BJ (cell line): ENCODE measurements at regions not wholly inside any gene's neighbourhood (a gene's known extent, or its start where the extent isn't known, plus 50 kb on each side); places are given as distances from the start of the nearest gene placed in this dataset.

Source experiments
- CTCF ChIA-PET: fragments of 350-600 bp; formaldehyde crosslinking; extraction: SDS; loops from one replicate; lab custom pipeline; 2021; ENCODE audit warnings: antibody characterized with exemption, inconsistent platforms; lab: Yijun Ruan, JAX
- POLR2A ChIA-PET: fragments of 300-600 bp; sonication (Branson Sonifier 250); formaldehyde crosslinking; extraction: SDS; loops from one replicate; lab custom pipeline; 2021; ENCODE audit warnings: antibody characterized with exemption; lab: Charles Lee
- DNase-seq: peaks from one replicate; pipeline ENCODE4 v3.0.0-alpha.2; 2011; ENCODE audit warnings: low read depth
- H3K27me3 ChIP-seq: 2 replicates; pipeline ENCODE4 v1.6.0; 2011; ENCODE audit warnings: low read length; ENCODE audit not compliant: control insufficient read depth, insufficient read depth
- H3K36me3 ChIP-seq: 2 replicates; pipeline ENCODE4 v1.5.1; 2011; ENCODE audit warnings: low read length; ENCODE audit not compliant: control insufficient read depth, insufficient read depth
- H3K4me3 ChIP-seq: 2 replicates; pipeline ENCODE4 v1.5.1; 2011; ENCODE audit warnings: low read depth, mild to moderate bottlenecking, control low read depth, low read length
- CTCF ChIP-seq: IDR thresholded peaks from 2 replicates; pipeline ENCODE4 v1.5.1; 2011; ENCODE audit warnings: low read depth, mild to moderate bottlenecking, control low read depth, inconsistent platforms, low read length, moderate library complexity; ENCODE audit not compliant: insufficient read depth

- Histone ChIP-seq H3K4me3 (no peak overlapping the region), H3K36me3 (no peaks in the 10 kb centered on the region), H3K27me3 (no peaks in the 10 kb centered on the region)
- CTCF ChIA-PET = no interaction called here
- TF ChIP-seq CTCF = no peak
- DNase-seq = no peak
- POLR2A ChIA-PET = no interaction called here
These were observed 111.5 kb upstream of the SYT1 start for GRCh38 chr12:78753058-78753457.

GRCh38 chr12:78756936-78757335 lies 107.6 kb upstream of the SYT1 start:
- no peak overlapping the region for H3K4me3 ChIP-seq
- CTCF ChIA-PET = no interaction called here
- no peaks in the 10 kb centered on the region for H3K36me3 ChIP-seq
- no peak for DNase-seq
- no peak for TF ChIP-seq CTCF
- H3K27me3 ChIP-seq = no peaks in the 10 kb centered on the region
- POLR2A ChIA-PET = no interaction called here

GRCh38 chr12:78759367-78759766 lies 105.2 kb upstream of the SYT1 start:
- CTCF ChIA-PET = interaction anchor here (1.1 kb wide), 1 partner anchor 12 kb away, joined by 3 read pairs; no protein-coding TSS in a partner anchor

GRCh38 chr12:78760906-78761305 lies 103.7 kb upstream of the SYT1 start:
- no peaks in the 10 kb centered on the region for H3K27me3 ChIP-seq
- H3K4me3 ChIP-seq = no peak overlapping the region
- DNase-seq = no peak
- TF ChIP-seq CTCF = no peak
- POLR2A ChIA-PET = no interaction called here
- no peaks in the 10 kb centered on the region for H3K36me3 ChIP-seq
- CTCF ChIA-PET = interaction anchor here (1.1 kb wide), 1 partner anchor 29 kb away, joined by 3 read pairs; no protein-coding TSS in a partner anchor

More at GRCh38 chr12:78759367-78759766, 105.2 kb upstream of the SYT1 start:
- POLR2A ChIA-PET = no interaction called here
- Histone ChIP-seq H3K27me3 (no peaks in the 10 kb centered on the region), H3K4me3 (no peak overlapping the region), H3K36me3 (no peaks in the 10 kb centered on the region)
- TF ChIP-seq CTCF = no peak
- DNase-seq = no peak

GRCh38 chr12:78764913-78765312 lies 99.7 kb upstream of the SYT1 start:
- ChIA-PET CTCF (no interaction called here), POLR2A (no interaction called here)
- H3K36me3 ChIP-seq = no peaks in the 10 kb centered on the region
- H3K27me3 ChIP-seq = no peaks in the 10 kb centered on the region
- no peak overlapping the region for H3K4me3 ChIP-seq
- no peak for DNase-seq
- TF ChIP-seq CTCF = no peak
